OCI-LY7 (cell line): ENCODE measurements at regions not wholly inside any gene's neighbourhood (a gene's known extent, or its start where the extent isn't known, plus 50 kb on each side); places are given as distances from the start of the nearest gene placed in this dataset.
"Not testable (repeated sequence)": the region's sequence is repeated elsewhere in the genome, so short reads cannot be mapped to it uniquely, and the experiment has no call there.

Source experiments
- BruUV-seq: library from RNA; stranded (reverse); fragments of 400-500 nt; replicated peaks from 2 replicates; lab custom pipeline; 2021; lab: Mats Ljungman, UMichigan
- CTCF ChIA-PET: fragments of 300-600 bp; sonication (Branson Sonifier 250); formaldehyde crosslinking; loops from one replicate; lab custom pipeline; 2022; ENCODE audit warnings: antibody characterized with exemption; ENCODE audit not compliant: unreplicated experiment; lab: Charles Lee
- POLR2A ChIA-PET: fragments of 300-600 bp; sonication (Branson Sonifier 250); formaldehyde crosslinking; loops from one replicate; lab custom pipeline; 2022; ENCODE audit warnings: antibody characterized with exemption; lab: Charles Lee
- DNase-seq: peaks from one replicate; pipeline ENCODE4 v3.0.0-alpha.2; 2015; ENCODE audit warnings: low spot score
- H2AFZ ChIP-seq: fragments of 200-600 bp; sonication (generic), shearing (Covaris generic); 2 replicates; pipeline ENCODE4 v1.6.1; 2014; ENCODE audit warnings: mild to moderate bottlenecking, antibody characterized with exemption, low read length, moderate library complexity
- H3K27ac ChIP-seq: fragments of 200-600 bp; sonication (generic); 2 replicates; pipeline ENCODE4 v1.5.1; 2014; ENCODE audit warnings: mixed run types, low read depth, mild to moderate bottlenecking, moderate library complexity, low read length, inconsistent platforms; ENCODE audit not compliant: poor library complexity, severe bottlenecking
- H3K36me3 ChIP-seq: fragments of 200-600 bp; sonication (generic); 2 replicates; pipeline ENCODE4 v1.6.1; 2014; ENCODE audit warnings: mild to moderate bottlenecking, antibody characterized with exemption, low read length, moderate library complexity, mixed read lengths; ENCODE audit not compliant: insufficient read depth
- H3K4me1 ChIP-seq: fragments of 200-600 bp; sonication (generic); 2 replicates; pipeline ENCODE4 v1.5.1; 2014; ENCODE audit warnings: mild to moderate bottlenecking, low read length; ENCODE audit not compliant: insufficient read depth, poor library complexity, severe bottlenecking
- H3K4me2 ChIP-seq: fragments of 200-600 bp; sonication (generic); 2 replicates; pipeline ENCODE4 v1.6.1; 2014; ENCODE audit warnings: mild to moderate bottlenecking, low read length
- H3K4me3 ChIP-seq: fragments of 200-600 bp; sonication (generic); 2 replicates; pipeline ENCODE4 v1.5.1; 2014; ENCODE audit warnings: mild to moderate bottlenecking, low read depth, low read length; ENCODE audit not compliant: poor library complexity, severe bottlenecking
- H3K79me2 ChIP-seq: fragments of 200-600 bp; sonication (generic); 2 replicates; pipeline ENCODE4 v1.6.1; 2016; ENCODE audit warnings: low read depth, mild to moderate bottlenecking, low read length, moderate library complexity, mixed read lengths; ENCODE audit not compliant: insufficient read depth
- H3K9me2 ChIP-seq: fragments of 200-600 bp; sonication (generic); 2 replicates; pipeline ENCODE4 v1.6.1; 2016; ENCODE audit warnings: mild to moderate bottlenecking, low read length, mixed read lengths; ENCODE audit not compliant: insufficient read depth
- H3K9me3 ChIP-seq: fragments of 200-600 bp; sonication (generic); 2 replicates; pipeline ENCODE4 v1.6.1; 2014; ENCODE audit warnings: mild to moderate bottlenecking, mixed run types, low read length, mixed read lengths
- H4K20me1 ChIP-seq: fragments of 200-600 bp; sonication (generic); 2 replicates; pipeline ENCODE4 v1.6.1; 2014; ENCODE audit warnings: mild to moderate bottlenecking, antibody characterized with exemption, low read length, moderate library complexity, mixed read lengths; ENCODE audit not compliant: insufficient read depth
- EZH2phosphoT487 ChIP-seq: fragments of 200-600 bp; sonication (generic); IDR thresholded peaks from 2 replicates; pipeline ENCODE4 v1.6.1; 2018; ENCODE audit warnings: low read depth, borderline replicate concordance, mild to moderate bottlenecking, mixed run types, antibody characterized with exemption, low read length, moderate library complexity, mixed read lengths
- intact Hi-C: fragments of 100-400 bp; cut with micrococcal nuclease; formaldehyde crosslinking; loops from one replicate; pipeline ENCODE4 v1.10.0; 2022; ENCODE audit not compliant: unreplicated experiment
- TF ChIP-seq, protein P1 (sequence below): fragments of 200-600 bp; sonication (generic); conservative IDR thresholded peaks from 2 replicates; pipeline ENCODE4 v1.5.1; 2014; ENCODE audit warnings: mild to moderate bottlenecking, antibody characterized with exemption, low read length, moderate library complexity, mixed read lengths

DNA sequence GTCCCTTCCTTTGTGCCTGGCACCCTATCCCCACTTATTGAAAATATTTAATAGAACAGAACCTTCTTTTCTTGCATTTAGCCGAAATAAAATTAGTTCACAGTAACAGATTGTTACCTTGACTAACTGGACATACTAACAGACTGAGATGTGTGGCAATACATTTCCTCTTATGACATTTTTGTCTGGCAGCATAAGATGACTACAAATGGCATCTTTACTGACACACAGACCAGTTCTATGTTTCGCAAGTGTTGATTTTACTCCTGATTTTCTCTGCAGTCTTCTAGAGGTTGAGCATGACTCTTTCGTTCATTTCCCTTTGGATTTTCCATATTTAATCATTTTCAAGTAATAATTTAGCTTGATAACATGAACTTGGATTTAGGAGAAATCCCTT is 474.6 kb downstream of the CBLN4 start:
- intact Hi-C loops, result no loop called here
- TF ChIP-seq, protein P1, sequence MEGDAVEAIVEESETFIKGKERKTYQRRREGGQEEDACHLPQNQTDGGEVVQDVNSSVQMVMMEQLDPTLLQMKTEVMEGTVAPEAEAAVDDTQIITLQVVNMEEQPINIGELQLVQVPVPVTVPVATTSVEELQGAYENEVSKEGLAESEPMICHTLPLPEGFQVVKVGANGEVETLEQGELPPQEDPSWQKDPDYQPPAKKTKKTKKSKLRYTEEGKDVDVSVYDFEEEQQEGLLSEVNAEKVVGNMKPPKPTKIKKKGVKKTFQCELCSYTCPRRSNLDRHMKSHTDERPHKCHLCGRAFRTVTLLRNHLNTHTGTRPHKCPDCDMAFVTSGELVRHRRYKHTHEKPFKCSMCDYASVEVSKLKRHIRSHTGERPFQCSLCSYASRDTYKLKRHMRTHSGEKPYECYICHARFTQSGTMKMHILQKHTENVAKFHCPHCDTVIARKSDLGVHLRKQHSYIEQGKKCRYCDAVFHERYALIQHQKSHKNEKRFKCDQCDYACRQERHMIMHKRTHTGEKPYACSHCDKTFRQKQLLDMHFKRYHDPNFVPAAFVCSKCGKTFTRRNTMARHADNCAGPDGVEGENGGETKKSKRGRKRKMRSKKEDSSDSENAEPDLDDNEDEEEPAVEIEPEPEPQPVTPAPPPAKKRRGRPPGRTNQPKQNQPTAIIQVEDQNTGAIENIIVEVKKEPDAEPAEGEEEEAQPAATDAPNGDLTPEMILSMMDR, result no peak
- no peak for TF ChIP-seq EZH2phosphoT487
- Histone ChIP-seq H2AFZ (no peak overlapping the region), H3K4me2 (no peak overlapping the region), H3K4me1 (no peaks in the 10 kb centered on the region), H3K27ac (no peak overlapping the region), H3K36me3 (no peaks in the 10 kb centered on the region), H3K4me3 (no peak overlapping the region), H4K20me1 (no peaks in the 10 kb centered on the region), H3K79me2 (no peaks in the 10 kb centered on the region), H3K9me3 (0 out of 2 replicates have a peak, but pooled peaks cover 5% of the 10 kb centered on the region), H3K9me2 (no peaks in the 10 kb centered on the region)
- ChIA-PET CTCF (no interaction called here), POLR2A (no interaction called here)
- no peak for DNase-seq
- BruUV-seq, result no TSS peak

DNA sequence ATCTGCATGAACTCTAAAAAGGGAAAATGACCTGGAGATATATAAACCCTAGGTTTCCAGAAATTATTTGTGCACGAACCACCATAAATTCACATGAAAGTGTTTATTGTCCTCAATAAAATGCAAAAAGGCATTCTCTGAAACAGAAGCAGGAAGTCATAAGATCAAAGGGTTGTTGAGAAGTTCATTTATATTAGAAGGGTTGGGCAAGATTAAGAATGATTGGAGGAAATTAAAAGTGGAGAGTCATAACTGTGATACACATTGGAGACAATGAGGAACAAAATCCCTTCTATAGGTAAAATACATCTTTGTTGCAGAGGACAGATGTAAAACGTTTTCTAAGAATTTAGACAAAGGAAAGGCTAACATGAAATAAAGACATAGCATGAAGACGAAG is 476.8 kb downstream of the CBLN4 start:
- ChIA-PET CTCF (no interaction called here), POLR2A (no interaction called here)
- Histone ChIP-seq H3K36me3 (no peaks in the 10 kb centered on the region), H3K79me2 (no peaks in the 10 kb centered on the region), H3K4me1 (no peaks in the 10 kb centered on the region), H3K9me2 (no peaks in the 10 kb centered on the region), H3K4me2 (no peak overlapping the region), H3K4me3 (no peak overlapping the region), H2AFZ (no peak overlapping the region), H4K20me1 (no peaks in the 10 kb centered on the region), H3K27ac (no peak overlapping the region), H3K9me3 (0 out of 2 replicates have a peak, but pooled peaks cover 5% of the 10 kb centered on the region)
- TF ChIP-seq, protein P1, result no peak
- no peak for TF ChIP-seq EZH2phosphoT487
- no TSS peak for BruUV-seq
- no peak for DNase-seq
- intact Hi-C loops, result no loop called here

DNA sequence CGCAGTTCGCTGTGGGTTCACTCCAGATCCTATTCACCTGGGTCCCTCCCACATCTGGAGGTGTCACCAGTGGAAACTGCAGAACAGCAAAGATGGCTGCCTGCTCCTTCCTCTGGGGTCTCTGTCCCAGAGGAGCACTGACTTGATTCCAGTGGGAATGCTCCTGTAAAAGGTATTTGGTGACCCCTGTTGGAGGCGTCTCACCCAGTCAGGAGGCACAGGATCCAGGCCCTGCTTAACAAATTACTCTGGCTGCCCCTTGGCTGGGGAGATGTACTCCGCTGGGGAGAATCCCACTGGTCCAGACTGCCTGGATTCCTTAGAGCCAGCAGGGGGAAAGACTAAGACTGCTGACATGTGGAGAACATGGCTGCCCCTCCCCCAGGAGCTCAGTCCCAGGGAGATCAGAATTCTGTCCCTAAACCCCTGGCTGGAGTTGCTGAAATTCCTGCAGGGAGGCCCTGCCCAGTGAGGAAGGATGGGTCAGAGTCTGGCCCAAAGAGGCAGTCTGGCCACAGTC is 483.0 kb downstream of the CBLN4 start:
- Histone ChIP-seq H4K20me1 (no peaks in the 10 kb centered on the region), H3K9me2 (no peaks in the 10 kb centered on the region), H3K4me2 (no peak overlapping the region), H3K79me2 (no peaks in the 10 kb centered on the region), H3K4me3 (no peak overlapping the region), H3K4me1 (no peaks in the 10 kb centered on the region), H3K36me3 (no peaks in the 10 kb centered on the region), H2AFZ (no peak overlapping the region), H3K9me3 (no peaks in the 10 kb centered on the region), H3K27ac (no peak overlapping the region)
- BruUV-seq, result no TSS peak
- no peak for DNase-seq
- ChIA-PET CTCF (no interaction called here), POLR2A (no interaction called here)
- TF ChIP-seq, protein P1, result no peak
- no peak for TF ChIP-seq EZH2phosphoT487
- intact Hi-C loops, result no loop called here

DNA sequence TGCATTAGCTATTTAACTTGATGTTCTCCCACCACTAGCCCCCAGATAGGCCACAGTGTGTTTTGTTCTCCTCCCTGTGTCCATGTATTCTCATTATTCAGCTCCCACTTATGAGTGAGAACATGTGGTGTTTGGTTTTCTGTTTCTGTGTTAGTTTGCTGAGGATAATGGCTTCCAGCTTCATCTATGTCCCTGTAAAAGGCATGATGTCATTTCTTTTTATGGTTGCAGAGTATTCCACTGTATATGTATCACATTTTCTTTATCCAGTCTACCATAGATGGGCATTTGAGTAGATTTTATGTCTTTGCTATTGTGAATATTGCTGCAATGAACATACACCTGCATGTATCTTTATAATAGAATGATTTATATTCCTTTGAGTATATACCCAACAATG is 487.7 kb downstream of the CBLN4 start:
- intact Hi-C loops, H3K79me2 ChIP-seq, H4K20me1 ChIP-seq, H3K9me3 ChIP-seq, BruUV-seq, H3K36me3 ChIP-seq, DNase-seq, H3K4me2 ChIP-seq, H3K4me3 ChIP-seq, H2AFZ ChIP-seq, H3K27ac ChIP-seq, H3K9me2 ChIP-seq, POLR2A ChIA-PET, H3K4me1 ChIP-seq, CTCF ChIA-PET: not testable (repeated sequence)
